Non-pigmented ciliary epithelial cell (primary cell): ENCODE measurements at regions not wholly inside any gene's neighbourhood (a gene's known extent, or its start where the extent isn't known, plus 50 kb on each side); places are given as distances from the start of the nearest gene placed in this dataset.

ENCODE experiments used
- DNase-seq: peaks from one replicate; pipeline ENCODE4 v3.0.0-alpha.2; 2010; ENCODE audit warnings: low read depth

GRCh38 chr7:31398815-31399214, 58.3 kb upstream of the NEUROD6 start:
- DNase-seq = no peak

GRCh38 chr7:31407178-31407676, 66.7 kb upstream of the NEUROD6 start:
- DNase-seq = no peak

GRCh38 chr7:31408140-31408729, 67.7 kb upstream of the NEUROD6 start:
- peak; percentile 23 for DNase-seq

GRCh38 chr7:31410265-31410664, 69.7 kb upstream of the NEUROD6 start:
- no peak for DNase-seq

- no peak for DNase-seq
Observed at GRCh38 chr7:31411416-31411815, 70.9 kb upstream of the NEUROD6 start.

- DNase-seq = no peak
Observed at GRCh38 chr7:31413766-31414165, 73.2 kb upstream of the NEUROD6 start.

- no peak for DNase-seq
Observed at GRCh38 chr7:31416381-31416870, 75.9 kb upstream of the NEUROD6 start.

- no peak for DNase-seq
Observed at GRCh38 chr7:31418928-31419327, 78.4 kb upstream of the NEUROD6 start.

GRCh38 chr7:31419505-31420055, 79.1 kb upstream of the NEUROD6 start:
- DNase-seq = no peak

- DNase-seq = no peak
Observed at GRCh38 chr7:31420948-31421347, 80.4 kb upstream of the NEUROD6 start.

GRCh38 chr7:31421607-31422006, 81.1 kb upstream of the NEUROD6 start:
- DNase-seq = no peak

- no peak for DNase-seq
Observed at GRCh38 chr7:31423994-31424393, 83.5 kb upstream of the NEUROD6 start.

GRCh38 chr7:31432176-31432575, 81.7 kb upstream of the ITPRID1 start:
- DNase-seq = no peak

- no peak for DNase-seq
Observed at GRCh38 chr7:31432836-31433340, 81.0 kb upstream of the ITPRID1 start.

GRCh38 chr7:31437250-31437865, 76.5 kb upstream of the ITPRID1 start:
- DNase-seq = no peak

- DNase-seq = no peak
Observed at GRCh38 chr7:31439165-31439564, 74.7 kb upstream of the ITPRID1 start.

- DNase-seq = no peak
Observed at GRCh38 chr7:31440511-31440910, 73.4 kb upstream of the ITPRID1 start.

GRCh38 chr7:31442626-31443025, 71.3 kb upstream of the ITPRID1 start:
- DNase-seq = no peak

- peak; percentile 1 for DNase-seq
Observed at GRCh38 chr7:31443457-31443856, 70.4 kb upstream of the ITPRID1 start.

- DNase-seq = no peak
Observed at GRCh38 chr7:31444196-31444595, 69.7 kb upstream of the ITPRID1 start.

GRCh38 chr7:31445686-31446355, 68.1 kb upstream of the ITPRID1 start:
- DNase-seq = no peak

- no peak for DNase-seq
Observed at GRCh38 chr7:31448649-31449048, 65.2 kb upstream of the ITPRID1 start.

GRCh38 chr7:31455844-31456243, 58.0 kb upstream of the ITPRID1 start:
- DNase-seq = no peak
